ENCODE measurements at regions not wholly inside any gene's neighbourhood (a gene's known extent, or its start where the extent isn't known, plus 50 kb on each side); places are given as distances from the start of the nearest gene placed in this dataset.
A peak's percentile ranks its signal among the peaks of the same experiment; 100 is the strongest.
"Not testable (repeated sequence)": the region's sequence is repeated elsewhere in the genome, so short reads cannot be mapped to it uniquely, and the experiment has no call there.

GRCh38 chr4:59503731-59504130 is 1696.4 kb upstream of the ADGRL3 start:
- Histone ChIP-seq H3K9me2 (replicated peaks; ENCODE audit: low read length) (no peaks in the 10 kb centered on the region), H3K4me3 (ENCODE audit: low read length) (no peak overlapping the region), H3K4me1 (ENCODE audit: insufficient read depth, low read length) (no peaks in the 10 kb centered on the region), H2AFZ (ENCODE audit: low read length) (no peak overlapping the region), H3F3A (ENCODE audit: low read length, unreplicated experiment) (no peaks in the 10 kb centered on the region), H3K79me2 (ENCODE audit: low read length) (no peaks in the 10 kb centered on the region), H3K27ac (ENCODE audit: low read length) (no peak overlapping the region), H4K20me1 (ENCODE audit: low read length) (no peaks in the 10 kb centered on the region), H3K4me2 (ENCODE audit: low read length) (no peak overlapping the region), H3K9me3 (ENCODE audit: low read length) (no peaks in the 10 kb centered on the region), H3K36me3 (ENCODE audit: low read depth, low read length) (no peaks in the 10 kb centered on the region), H3K9ac (ENCODE audit: low read length) (no peak overlapping the region), H3K27me3 (ENCODE audit: low read length) (no peaks in the 10 kb centered on the region)
- TF ChIP-seq, protein P1, sequence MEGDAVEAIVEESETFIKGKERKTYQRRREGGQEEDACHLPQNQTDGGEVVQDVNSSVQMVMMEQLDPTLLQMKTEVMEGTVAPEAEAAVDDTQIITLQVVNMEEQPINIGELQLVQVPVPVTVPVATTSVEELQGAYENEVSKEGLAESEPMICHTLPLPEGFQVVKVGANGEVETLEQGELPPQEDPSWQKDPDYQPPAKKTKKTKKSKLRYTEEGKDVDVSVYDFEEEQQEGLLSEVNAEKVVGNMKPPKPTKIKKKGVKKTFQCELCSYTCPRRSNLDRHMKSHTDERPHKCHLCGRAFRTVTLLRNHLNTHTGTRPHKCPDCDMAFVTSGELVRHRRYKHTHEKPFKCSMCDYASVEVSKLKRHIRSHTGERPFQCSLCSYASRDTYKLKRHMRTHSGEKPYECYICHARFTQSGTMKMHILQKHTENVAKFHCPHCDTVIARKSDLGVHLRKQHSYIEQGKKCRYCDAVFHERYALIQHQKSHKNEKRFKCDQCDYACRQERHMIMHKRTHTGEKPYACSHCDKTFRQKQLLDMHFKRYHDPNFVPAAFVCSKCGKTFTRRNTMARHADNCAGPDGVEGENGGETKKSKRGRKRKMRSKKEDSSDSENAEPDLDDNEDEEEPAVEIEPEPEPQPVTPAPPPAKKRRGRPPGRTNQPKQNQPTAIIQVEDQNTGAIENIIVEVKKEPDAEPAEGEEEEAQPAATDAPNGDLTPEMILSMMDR (conservative IDR thresholded peaks at IDR 0.05; ENCODE audit: low read depth, low read length), result no peak
- TF ChIP-seq EZH2 (IDR thresholded peaks at IDR 0.05; ENCODE audit: low read length, unreplicated experiment) (no peak), EZH2phosphoT487 (IDR thresholded peaks at IDR 0.05; ENCODE audit: borderline replicate concordance, low read length) (no peak)
- intact Hi-C loops (cut with micrococcal nuclease), result no loop called here
- ATAC-seq, result no peak
- no peak for DNase-seq
- no TSS peak for BruUV-seq (replicated peaks)
- POLR2A ChIA-PET (ENCODE audit: unreplicated experiment), result no interaction called here
- CTCF ChIA-PET, result no interaction called here

- peak; percentile 38 for ATAC-seq
- H3K79me2 ChIP-seq (ENCODE audit: low read length); H3K27ac ChIP-seq (ENCODE audit: low read length); H2AFZ ChIP-seq (ENCODE audit: low read length); POLR2A ChIA-PET (ENCODE audit: unreplicated experiment); H3K4me3 ChIP-seq (ENCODE audit: low read length); BruUV-seq (replicated peaks); H3K9me2 ChIP-seq (replicated peaks; ENCODE audit: low read length); intact Hi-C loops (cut with micrococcal nuclease); H3K36me3 ChIP-seq (ENCODE audit: low read depth, low read length); H4K20me1 ChIP-seq (ENCODE audit: low read length); H3K9ac ChIP-seq (ENCODE audit: low read length); H3K27me3 ChIP-seq (ENCODE audit: low read length); H3F3A ChIP-seq (ENCODE audit: low read length, unreplicated experiment); H3K4me1 ChIP-seq (ENCODE audit: insufficient read depth, low read length); H3K4me2 ChIP-seq (ENCODE audit: low read length); H3K9me3 ChIP-seq (ENCODE audit: low read length): not testable (repeated sequence)
- CTCF ChIA-PET, result interaction anchor here (0.7 kb wide), 1 partner anchor 952 kb away, joined by 3 read pairs; no protein-coding TSS in a partner anchor
- DNase-seq, result peak; percentile 69
These were observed 1688.3 kb upstream of the ADGRL3 start for GRCh38 chr4:59511809-59512208.

- Histone ChIP-seq H3K4me1 (ENCODE audit: insufficient read depth, low read length) (no peaks in the 10 kb centered on the region; the same call in 1 of the 2 replicates), H4K20me1 (ENCODE audit: low read length) (no peaks in the 10 kb centered on the region), H3K9me3 (ENCODE audit: low read length) (peaks cover 10% of the 10 kb centered on the region; the same call in 1 of the 2 replicates), H2AFZ (ENCODE audit: low read length) (no peak overlapping the region), H3K79me2 (ENCODE audit: low read length) (no peaks in the 10 kb centered on the region), H3K9me2 (replicated peaks; ENCODE audit: low read length) (no peaks in the 10 kb centered on the region), H3K4me2 (ENCODE audit: low read length) (no peak overlapping the region), H3K36me3 (ENCODE audit: low read depth, low read length) (no peaks in the 10 kb centered on the region), H3K27me3 (ENCODE audit: low read length) (no peaks in the 10 kb centered on the region), H3K27ac (ENCODE audit: low read length) (no peak overlapping the region), H3K4me3 (ENCODE audit: low read length) (no peak overlapping the region), H3K9ac (ENCODE audit: low read length) (no peak overlapping the region), H3F3A (ENCODE audit: low read length, unreplicated experiment) (no peaks in the 10 kb centered on the region)
- DNase-seq (no peak), ATAC-seq (no peak)
- BruUV-seq (replicated peaks), result no TSS peak
- POLR2A ChIA-PET (ENCODE audit: unreplicated experiment), result interaction anchor here (0.6 kb wide), 1 partner anchor 11 kb away, joined by 3 read pairs; no protein-coding TSS in a partner anchor
- intact Hi-C loops (cut with micrococcal nuclease), result no loop called here
- CTCF ChIA-PET, result interaction anchor here (0.6 kb wide), 1 partner anchor 423 kb away, joined by 3 read pairs; no protein-coding TSS in a partner anchor
- TF ChIP-seq EZH2 (IDR thresholded peaks at IDR 0.05; ENCODE audit: low read length, unreplicated experiment) (no peak), EZH2phosphoT487 (IDR thresholded peaks at IDR 0.05; ENCODE audit: borderline replicate concordance, low read length) (no peak)
- TF ChIP-seq, protein P1 (conservative IDR thresholded peaks at IDR 0.05; ENCODE audit: low read depth, low read length), result no peak
These were observed 1683.1 kb upstream of the ADGRL3 start for GRCh38 chr4:59517007-59517406.

Measured in PC-3 (cell line).